Progenitor cell of endocrine pancreas (in vitro differentiated cells): ENCODE measurements at regions not wholly inside any gene's neighbourhood (a gene's known extent, or its start where the extent isn't known, plus 50 kb on each side); places are given as distances from the start of the nearest gene placed in this dataset.

Experiments
- DNase-seq: peaks from one replicate; pipeline ENCODE4 v3.0.0; 2021; ENCODE audit warnings: low spot score; ENCODE audit not compliant: unreplicated experiment
- H3K27ac Mint-ChIP-seq: 2 replicates; pipeline ENCODE4 v1.8.0; 2021; ENCODE audit warnings: mild to moderate bottlenecking, moderate library complexity, mixed read lengths
- H3K27me3 Mint-ChIP-seq: 2 replicates; pipeline ENCODE4 v1.8.0; 2021; ENCODE audit warnings: mixed read lengths
- H3K36me3 Mint-ChIP-seq: 2 replicates; pipeline ENCODE4 v1.8.0; 2022; ENCODE audit warnings: mixed read lengths; ENCODE audit not compliant: insufficient read depth
- H3K4me1 Mint-ChIP-seq: 2 replicates; pipeline ENCODE4 v1.8.0; 2021; ENCODE audit warnings: low read depth, mixed read lengths
- H3K4me3 Mint-ChIP-seq: 2 replicates; pipeline ENCODE4 v1.8.0; 2021; ENCODE audit warnings: low read depth, mild to moderate bottlenecking, moderate library complexity, mixed read lengths
- H3K9me3 Mint-ChIP-seq: 2 replicates; pipeline ENCODE4 v1.8.0; 2021; ENCODE audit warnings: low read depth, mixed read lengths
- TF ChIP-seq, protein P1 (sequence below): fragments of 200-600 bp; sonication (generic); IDR thresholded peaks from one replicate; pipeline ENCODE4 v1.5.0; 2021; ENCODE audit warnings: antibody characterized with exemption, mild to moderate bottlenecking; ENCODE audit not compliant: unreplicated experiment

DNA sequence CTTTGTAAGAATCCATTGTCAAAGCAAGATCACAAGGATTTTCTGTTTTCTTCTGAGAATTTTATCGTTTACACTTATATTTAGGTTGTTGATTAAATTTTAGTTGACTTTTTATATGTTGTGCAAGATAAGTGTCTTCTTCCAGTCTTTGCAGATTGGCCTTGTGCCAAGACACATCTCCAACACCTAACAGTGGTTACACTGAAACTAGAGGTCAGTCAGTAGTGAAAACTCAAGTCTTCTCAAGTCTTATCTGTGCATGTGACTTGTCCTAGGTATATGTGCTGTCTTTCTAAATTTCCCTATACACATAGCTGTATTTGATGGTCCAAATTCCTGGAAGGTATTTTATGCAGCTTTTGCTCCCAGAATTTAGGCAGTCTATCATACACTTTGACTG lies 1183.2 kb upstream of the B3GALT2 start:
- no peak overlapping the region for H3K4me3 Mint-ChIP-seq

GRCh38 chr1:194369060-194369459 lies 1182.6 kb upstream of the B3GALT2 start:
- H3K27ac Mint-ChIP-seq, result no peak overlapping the region

More for the DNA sequence above, 1183.2 kb upstream of the B3GALT2 start:
- no peaks in the 10 kb centered on the region for H3K4me1 Mint-ChIP-seq
- H3K27ac Mint-ChIP-seq, result no peak overlapping the region
- no peaks in the 10 kb centered on the region for H3K9me3 Mint-ChIP-seq
- H3K27me3 Mint-ChIP-seq, result no peaks in the 10 kb centered on the region
- TF ChIP-seq, protein P1, sequence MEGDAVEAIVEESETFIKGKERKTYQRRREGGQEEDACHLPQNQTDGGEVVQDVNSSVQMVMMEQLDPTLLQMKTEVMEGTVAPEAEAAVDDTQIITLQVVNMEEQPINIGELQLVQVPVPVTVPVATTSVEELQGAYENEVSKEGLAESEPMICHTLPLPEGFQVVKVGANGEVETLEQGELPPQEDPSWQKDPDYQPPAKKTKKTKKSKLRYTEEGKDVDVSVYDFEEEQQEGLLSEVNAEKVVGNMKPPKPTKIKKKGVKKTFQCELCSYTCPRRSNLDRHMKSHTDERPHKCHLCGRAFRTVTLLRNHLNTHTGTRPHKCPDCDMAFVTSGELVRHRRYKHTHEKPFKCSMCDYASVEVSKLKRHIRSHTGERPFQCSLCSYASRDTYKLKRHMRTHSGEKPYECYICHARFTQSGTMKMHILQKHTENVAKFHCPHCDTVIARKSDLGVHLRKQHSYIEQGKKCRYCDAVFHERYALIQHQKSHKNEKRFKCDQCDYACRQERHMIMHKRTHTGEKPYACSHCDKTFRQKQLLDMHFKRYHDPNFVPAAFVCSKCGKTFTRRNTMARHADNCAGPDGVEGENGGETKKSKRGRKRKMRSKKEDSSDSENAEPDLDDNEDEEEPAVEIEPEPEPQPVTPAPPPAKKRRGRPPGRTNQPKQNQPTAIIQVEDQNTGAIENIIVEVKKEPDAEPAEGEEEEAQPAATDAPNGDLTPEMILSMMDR, result no peak
- DNase-seq, result no peak
- H3K36me3 Mint-ChIP-seq, result no peaks in the 10 kb centered on the region

DNA sequence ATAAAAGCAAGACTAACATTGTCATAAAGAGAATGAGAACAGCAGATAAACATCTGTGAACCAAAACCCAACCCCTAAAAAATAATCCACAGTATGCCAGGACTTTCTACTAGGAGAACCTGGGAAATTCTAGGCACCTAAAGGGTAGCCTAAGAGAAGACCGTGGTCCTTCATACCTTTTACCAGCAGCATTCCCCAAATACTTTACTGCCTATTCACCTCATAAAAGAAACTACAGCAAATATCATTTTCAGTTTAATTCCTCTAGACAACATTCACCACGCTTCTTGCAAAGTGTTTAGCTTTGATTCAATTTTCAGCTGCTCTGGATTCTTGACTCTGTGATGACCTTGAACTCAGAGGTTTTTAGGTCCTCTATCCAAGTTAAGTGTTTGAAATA lies 1180.7 kb upstream of the B3GALT2 start:
- TF ChIP-seq, protein P1, result no peak
- Mint-ChIP-seq H3K4me1 (no peaks in the 10 kb centered on the region), H3K9me3 (no peaks in the 10 kb centered on the region), H3K36me3 (no peaks in the 10 kb centered on the region), H3K27me3 (peaks cover 2% of the 10 kb centered on the region), H3K4me3 (no peak overlapping the region), H3K27ac (no peak overlapping the region)
- DNase-seq, result no peak

More at GRCh38 chr1:194369060-194369459, 1182.6 kb upstream of the B3GALT2 start:
- Mint-ChIP-seq H3K4me1 (no peaks in the 10 kb centered on the region), H3K36me3 (no peaks in the 10 kb centered on the region), H3K4me3 (no peak overlapping the region), H3K27me3 (no peaks in the 10 kb centered on the region), H3K9me3 (no peaks in the 10 kb centered on the region)
- DNase-seq, result no peak
- TF ChIP-seq, protein P1, result no peak

GRCh38 chr1:194366705-194367104 lies 1180.3 kb upstream of the B3GALT2 start:
- no peak overlapping the region for H3K4me3 Mint-ChIP-seq
- TF ChIP-seq, protein P1, result no peak
- peaks cover 2% of the 10 kb centered on the region for H3K27me3 Mint-ChIP-seq
- no peak overlapping the region for H3K27ac Mint-ChIP-seq
- H3K9me3 Mint-ChIP-seq, result no peaks in the 10 kb centered on the region
- DNase-seq, result no peak
- H3K36me3 Mint-ChIP-seq, result no peaks in the 10 kb centered on the region
- no peaks in the 10 kb centered on the region for H3K4me1 Mint-ChIP-seq

DNA sequence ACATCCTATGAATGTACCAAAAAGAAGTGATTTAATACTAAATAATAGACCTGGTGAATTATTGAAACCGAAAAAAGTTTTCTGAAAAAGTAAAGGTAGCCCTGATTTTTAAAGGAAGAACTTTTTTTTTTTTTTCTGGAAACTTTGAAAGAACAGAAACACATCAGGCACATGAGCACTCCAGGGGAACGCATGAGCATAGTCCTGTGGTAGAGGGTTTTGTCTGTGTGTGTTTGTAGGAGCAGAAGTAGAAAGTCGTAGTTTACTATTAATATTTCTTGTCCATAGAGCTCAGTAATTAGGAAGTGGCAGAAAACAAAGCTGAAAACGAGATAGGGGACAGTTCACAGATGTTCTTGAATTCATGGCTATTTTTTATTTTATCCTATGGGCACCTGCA lies 1175.9 kb upstream of the B3GALT2 start:
- H3K9me3 Mint-ChIP-seq, result no peaks in the 10 kb centered on the region
- H3K27ac Mint-ChIP-seq, result no peak overlapping the region

More for the DNA sequence above, 1175.9 kb upstream of the B3GALT2 start:
- Mint-ChIP-seq H3K36me3 (no peaks in the 10 kb centered on the region), H3K4me3 (no peak overlapping the region), H3K27me3 (peaks cover 2% of the 10 kb centered on the region), H3K4me1 (no peaks in the 10 kb centered on the region)
- TF ChIP-seq, protein P1, result no peak
- no peak for DNase-seq
